Liver (tissue), 7 donors: ENCODE measurements at regions not wholly inside any gene's neighbourhood (a gene's known extent, or its start where the extent isn't known, plus 50 kb on each side); places are given as distances from the start of the nearest gene placed in this dataset.

Experiments used
- DNase-seq: peaks from one replicate; pipeline ENCODE4 v3.0.0-alpha.2; 2017; ENCODE audit warnings: low spot score
- H3K27ac ChIP-seq, 2 donors: one replicate each; pipeline ENCODE4 v1.7.0; 2013; ENCODE audit warnings: inconsistent platforms in 2 of 2, low read length in 2 of 2, control low read depth in 1 of 2, low read depth in 1 of 2, mild to moderate bottlenecking in 1 of 2
- H3K27me3 ChIP-seq, 4 donors: one replicate each; pipeline versions ENCODE4 v1.6.1 to v1.7.0; 2013; ENCODE audit warnings: low read length in 3 of 4, inconsistent platforms in 1 of 4, mild to moderate bottlenecking in 1 of 4, moderate library complexity in 1 of 4; ENCODE audit not compliant: control insufficient read depth in 4 of 4, insufficient read depth in 4 of 4
- H3K36me3 ChIP-seq, 4 donors: one replicate each; pipeline versions ENCODE4 v1.6.1 to v1.7.0; 2013; ENCODE audit warnings: low read length in 3 of 4, mild to moderate bottlenecking in 3 of 4, low read depth in 1 of 4, moderate library complexity in 1 of 4; ENCODE audit not compliant: control insufficient read depth in 4 of 4, insufficient read depth in 3 of 4
- H3K4me1 ChIP-seq, 4 donors: one replicate each; pipeline versions ENCODE4 v1.6.1 to v1.7.0; 2013; ENCODE audit warnings: low read length in 3 of 4, mild to moderate bottlenecking in 3 of 4, moderate library complexity in 1 of 4; ENCODE audit not compliant: control insufficient read depth in 4 of 4, insufficient read depth in 4 of 4
- H3K4me3 ChIP-seq, 3 donors: one replicate each; pipeline versions ENCODE4 v1.6.1 to v1.7.0; 2013; ENCODE audit warnings: low read length in 3 of 3, control low read depth in 1 of 3, low read depth in 1 of 3, mild to moderate bottlenecking in 1 of 3
- H3K9ac ChIP-seq, 2 donors: one replicate each; pipeline ENCODE4 v1.7.0; 2013; ENCODE audit warnings: low read length in 2 of 2, mild to moderate bottlenecking in 2 of 2, moderate library complexity in 2 of 2, control low read depth in 1 of 2, low read depth in 1 of 2
- H3K9me3 ChIP-seq, 4 donors: one replicate each; pipeline versions ENCODE4 v1.6.1 to v1.7.0; 2013; ENCODE audit warnings: low read length in 3 of 4; ENCODE audit not compliant: control insufficient read depth in 4 of 4
- ATF3 ChIP-seq: IDR thresholded peaks from 2 replicates; pipeline ENCODE4 v1.6.1; 2016; ENCODE audit warnings: antibody characterized with exemption
- EGR1 ChIP-seq, 2 donors: IDR thresholded peaks; 2 replicates each; pipeline ENCODE4 v1.6.1; 2016 to 2018; ENCODE audit warnings: antibody characterized with exemption in 2 of 2, low read depth in 2 of 2
- FOXA1 ChIP-seq: IDR thresholded peaks from 2 replicates; pipeline ENCODE4 v1.6.1; 2016; ENCODE audit warnings: antibody characterized with exemption
- GABPA ChIP-seq, 2 donors: IDR thresholded peaks in 1 of 2; conservative IDR thresholded peaks in 1 of 2; 2 replicates each; pipeline ENCODE4 v1.6.1; 2016; ENCODE audit warnings: antibody characterized with exemption in 2 of 2, mild to moderate bottlenecking in 1 of 2, moderate library complexity in 1 of 2
- HNF4A ChIP-seq, 2 donors: conservative IDR thresholded peaks; 2 replicates each; pipeline ENCODE4 v1.6.1; 2016; ENCODE audit warnings: antibody characterized with exemption in 2 of 2, mild to moderate bottlenecking in 2 of 2
- HNF4G ChIP-seq: IDR thresholded peaks from 2 replicates; pipeline ENCODE4 v1.6.1; 2016; ENCODE audit warnings: antibody characterized with exemption
- JUND ChIP-seq, 2 donors: IDR thresholded peaks; 2 replicates each; pipeline ENCODE4 v1.6.1; 2016; ENCODE audit warnings: antibody characterized with exemption in 2 of 2
- NR2F2 ChIP-seq: IDR thresholded peaks from 2 replicates; pipeline ENCODE4 v1.6.1; 2016; ENCODE audit warnings: antibody characterized with exemption
- RAD21 ChIP-seq, 2 donors: IDR thresholded peaks; 2 replicates each; pipeline ENCODE4 v1.6.1; 2016; ENCODE audit warnings: antibody characterized with exemption in 2 of 2, mild to moderate bottlenecking in 2 of 2
- REST ChIP-seq: IDR thresholded peaks from 2 replicates; pipeline ENCODE4 v1.6.1; 2016; ENCODE audit warnings: antibody characterized with exemption, mild to moderate bottlenecking
- RXRA ChIP-seq, 2 donors: IDR thresholded peaks; 2 replicates each; pipeline ENCODE4 v1.6.1; 2017 to 2018; ENCODE audit warnings: antibody characterized with exemption in 2 of 2, mild to moderate bottlenecking in 1 of 2
- SP1 ChIP-seq: IDR thresholded peaks from 2 replicates; pipeline ENCODE4 v1.6.1; 2018; ENCODE audit warnings: antibody characterized with exemption, mild to moderate bottlenecking
- YY1 ChIP-seq: IDR thresholded peaks from 2 replicates; pipeline ENCODE4 v1.6.1; 2016; ENCODE audit warnings: antibody characterized with exemption, mild to moderate bottlenecking
- ZBTB33 ChIP-seq: IDR thresholded peaks from 2 replicates; pipeline ENCODE4 v1.6.1; 2016; ENCODE audit warnings: antibody characterized with exemption
- WGBS: extraction: QIAGEN DNeasy Blood & Tissue Kit; methylation state at CpG from one replicate; pipeline ENCODE4 v1.1.7; 2013; 5-methylcytosine and 5-hydroxymethylcytosine counted together
- donor health status: healthy.
- donor health status: healthy.
- donor health status: healthy.
- donor health status: healthy.

GRCh38 chr18:25759111-25759510 lies 331.3 kb downstream of the SS18 start:
- no peak for TF ChIP-seq RXRA (IDR thresholded peaks at IDR 0.05)
- no peak for TF ChIP-seq GABPA (IDR thresholded peaks at IDR 0.05 in 1 of 2, conservative IDR thresholded peaks at IDR 0.05 in 1 of 2)
- no peak for TF ChIP-seq HNF4A (conservative IDR thresholded peaks at IDR 0.05)
- Histone ChIP-seq H3K27ac (no peak overlapping the region), H3K36me3 (no peaks in the 10 kb centered on the region), H3K9ac (no peak overlapping the region), H3K4me3 (no peak overlapping the region), H3K27me3 (no peaks in the 10 kb centered on the region), H3K9me3 (no peaks in the 10 kb centered on the region), H3K4me1 (no peaks in the 10 kb centered on the region)
- no peak for DNase-seq
- 59% methylated on average over 1 of the region's 1 CpG for WGBS

GRCh38 chr18:25743646-25744151 lies 346.7 kb downstream of the SS18 start:
- DNase-seq, result no peak
- 52% methylated on average over 7 of the region's 7 CpGs for WGBS
- Histone ChIP-seq H3K9me3 (no peaks in the 10 kb centered on the region), H3K27me3 (no peaks in the 10 kb centered on the region), H3K36me3 (no peaks in the 10 kb centered on the region), H3K27ac (no peak overlapping the region), H3K4me3 (no peak overlapping the region), H3K4me1 (no peaks in the 10 kb centered on the region), H3K9ac (no peak overlapping the region)
- TF ChIP-seq FOXA1, result no peak
- TF ChIP-seq HNF4A (conservative IDR thresholded peaks at IDR 0.05), result no peak
- no peak for TF ChIP-seq ATF3
- no peak for TF ChIP-seq JUND (IDR thresholded peaks at IDR 0.05)
- TF ChIP-seq EGR1 (IDR thresholded peaks at IDR 0.05; ENCODE audit: low read depth in 2 of 2), result no peak
- TF ChIP-seq HNF4G, result no peak
- no peak for TF ChIP-seq RAD21 (IDR thresholded peaks at IDR 0.05)
- TF ChIP-seq RXRA (IDR thresholded peaks at IDR 0.05), result no peak
- TF ChIP-seq REST, result no peak
- TF ChIP-seq YY1, result no peak
- no peak for TF ChIP-seq ZBTB33
- TF ChIP-seq NR2F2, result no peak
- TF ChIP-seq SP1, result no peak
- no peak for TF ChIP-seq GABPA (IDR thresholded peaks at IDR 0.05 in 1 of 2, conservative IDR thresholded peaks at IDR 0.05 in 1 of 2)

GRCh38 chr18:25739376-25739775 lies 351.0 kb downstream of the SS18 start:
- Histone ChIP-seq H3K9ac (no peak overlapping the region), H3K9me3 (no peaks in the 10 kb centered on the region), H3K4me1 (no peaks in the 10 kb centered on the region), H3K4me3 (no peak overlapping the region), H3K27me3 (peaks cover 0 to 4% (median 0%) of the 10 kb centered on the region in 4 donors), H3K36me3 (no peaks in the 10 kb centered on the region), H3K27ac (no peak overlapping the region)
- 62% methylated on average over 2 of the region's 2 CpGs for WGBS
- no peak for TF ChIP-seq HNF4A (conservative IDR thresholded peaks at IDR 0.05)
- TF ChIP-seq EGR1 (IDR thresholded peaks at IDR 0.05; ENCODE audit: low read depth in 2 of 2), result no peak
- no peak for TF ChIP-seq HNF4G
- no peak for TF ChIP-seq RXRA (IDR thresholded peaks at IDR 0.05)
- TF ChIP-seq GABPA (IDR thresholded peaks at IDR 0.05 in 1 of 2, conservative IDR thresholded peaks at IDR 0.05 in 1 of 2), result no peak
- DNase-seq, result no peak
